Common myeloid progenitor, CD34-positive (primary cell): ENCODE measurements at regions not wholly inside any gene's neighbourhood (a gene's known extent, or its start where the extent isn't known, plus 50 kb on each side); places are given as distances from the start of the nearest gene placed in this dataset.
A peak's percentile ranks its signal among the peaks of the same experiment; 100 is the strongest.
"Not testable (repeated sequence)": the region's sequence is repeated elsewhere in the genome, so short reads cannot be mapped to it uniquely, and the experiment has no call there.

Experiments
- CTCF ChIA-PET: fragments of 350-600 bp; sonication (Branson Sonifier 250); formaldehyde crosslinking; loops from one replicate; lab custom pipeline; 2021; ENCODE audit warnings: antibody characterized with exemption; lab: Charles Lee
- POLR2A ChIA-PET: fragments of 350-600 bp; sonication (Branson Sonifier 250); formaldehyde crosslinking; loops from one replicate; lab custom pipeline; 2021; ENCODE audit warnings: antibody characterized with exemption; lab: Charles Lee
- DNase-seq, 3 donors: peaks; one replicate each; pipeline versions ENCODE4 v3.0.0 to v3.0.0-alpha.2; 2013
- H3K27ac ChIP-seq, 2 experiments: 1 replicate in 1 of 2; 2 replicates in 1 of 2; pipeline ENCODE4 v1.7.0; 2013; ENCODE audit warnings: inconsistent platforms in 2 of 2, low read length in 2 of 2, mild to moderate bottlenecking in 2 of 2, low read depth in 1 of 2, moderate library complexity in 1 of 2; ENCODE audit not compliant: severe bottlenecking in 2 of 2, insufficient read depth in 1 of 2, poor library complexity in 1 of 2
- H3K27me3 ChIP-seq, 5 experiments: replicated peaks in 2 of 5; 1 replicate in 3 of 5; 2 replicates in 2 of 5; pipeline versions ENCODE4 v1.6.1 to v1.7.0; 2013; ENCODE audit warnings: low read length in 4 of 5, mild to moderate bottlenecking in 2 of 5, moderate library complexity in 2 of 5, inconsistent platforms in 1 of 5; ENCODE audit not compliant: insufficient read depth in 5 of 5, control insufficient read depth in 4 of 5
- H3K36me3 ChIP-seq, 4 experiments: 1 replicate in 2 of 4; 2 replicates in 2 of 4; pipeline versions ENCODE4 v1.6.1 to v1.7.0; 2013; ENCODE audit warnings: low read length in 3 of 4, control low read depth in 1 of 4, mild to moderate bottlenecking in 1 of 4; ENCODE audit not compliant: control insufficient read depth in 4 of 4, insufficient read depth in 4 of 4
- H3K4me1 ChIP-seq, 4 experiments: 1 replicate in 3 of 4; 2 replicates in 1 of 4; pipeline versions ENCODE4 v1.6.1 to v1.7.1; 2013; ENCODE audit warnings: low read length in 3 of 4, mild to moderate bottlenecking in 3 of 4, control low read depth in 1 of 4, inconsistent platforms in 1 of 4, moderate library complexity in 1 of 4; ENCODE audit not compliant: control insufficient read depth in 4 of 4, insufficient read depth in 4 of 4; ENCODE audit errors: control extremely low read depth in 1 of 4
- H3K4me3 ChIP-seq, 7 experiments: 1 replicate in 4 of 7; 2 replicates in 3 of 7; pipeline versions ENCODE4 v1.5.1 to v1.7.0; 2013; ENCODE audit warnings: mild to moderate bottlenecking in 7 of 7, low read length in 6 of 7, moderate library complexity in 6 of 7, inconsistent platforms in 2 of 7, low read depth in 2 of 7, control low read depth in 1 of 7; ENCODE audit not compliant: insufficient read depth in 4 of 7, control insufficient read depth in 1 of 7; ENCODE audit errors: extremely low read depth in 1 of 7
- H3K9me3 ChIP-seq, 5 experiments: 1 replicate in 4 of 5; 2 replicates in 1 of 5; pipeline versions ENCODE4 v1.6.1 to v1.7.1; 2013; ENCODE audit warnings: low read length in 4 of 5, mild to moderate bottlenecking in 2 of 5, inconsistent platforms in 1 of 5, low read depth in 1 of 5, moderate library complexity in 1 of 5; ENCODE audit not compliant: control insufficient read depth in 4 of 5, insufficient read depth in 2 of 5; ENCODE audit errors: control extremely low read depth in 1 of 5
- WGBS: methylation state at CpG from one replicate; pipeline ENCODE4 v1.1.5; 2013; ENCODE audit not compliant: insufficient coverage; 5-methylcytosine and 5-hydroxymethylcytosine counted together

DNA sequence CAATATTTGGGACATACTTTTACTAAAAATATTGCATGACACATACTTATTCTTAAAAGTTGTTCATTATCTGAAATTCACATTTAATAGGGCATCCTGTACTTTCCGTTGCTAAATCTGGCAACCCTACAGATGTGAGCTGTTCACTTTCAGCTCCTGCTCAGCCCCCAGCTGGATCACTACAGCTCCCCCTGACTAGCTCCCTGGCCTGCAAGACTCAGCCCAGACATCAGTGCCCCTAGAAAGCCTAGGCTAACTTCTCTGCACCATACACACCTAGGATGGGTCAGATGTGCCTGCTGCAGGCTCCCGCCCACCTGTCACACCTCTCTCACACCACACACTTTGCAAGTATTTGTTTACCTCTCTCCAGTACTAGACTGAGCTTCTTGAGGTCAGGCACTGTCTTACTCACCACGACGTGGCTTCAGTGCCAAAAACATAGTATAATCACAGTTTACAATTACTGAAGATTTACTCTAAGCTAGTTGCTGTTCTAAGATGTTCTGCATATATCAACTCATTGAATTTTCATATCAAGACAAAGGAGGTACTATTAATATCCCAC, 55.9 kb upstream of the WIPF3 start:
- CTCF ChIA-PET, result interaction anchor here (0.7 to 2.2 kb wide), 8 partner anchors 8 to 172 kb away, joined by 3 to 18 read pairs (median 4); partner anchors contain the start of gene WIPF3
- WGBS, result 100% methylated on average over 2 of the region's 4 CpGs
- H3K27me3 ChIP-seq, H3K36me3 ChIP-seq, H3K27ac ChIP-seq, H3K4me3 ChIP-seq, H3K4me1 ChIP-seq, POLR2A ChIA-PET, DNase-seq, H3K9me3 ChIP-seq: not testable (repeated sequence)

DNA sequence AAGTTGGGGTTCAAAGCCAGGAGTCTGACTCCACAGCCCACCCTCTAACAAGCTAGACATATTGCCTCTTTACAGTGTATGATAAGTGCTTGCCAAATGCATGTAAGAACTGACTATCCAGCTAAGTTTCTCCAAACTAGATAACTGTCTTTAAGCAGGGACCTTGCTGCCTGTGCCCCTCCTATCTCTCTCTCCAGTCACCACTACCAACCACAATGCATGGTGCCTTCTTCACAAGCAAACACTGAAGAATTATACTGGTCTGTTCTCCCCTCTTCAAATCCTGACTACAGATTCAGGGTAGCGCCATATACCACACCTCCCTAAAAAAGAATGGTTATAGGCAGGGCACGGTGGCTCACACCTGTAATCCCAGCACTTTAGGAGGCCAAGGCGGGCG, 55.3 kb upstream of the WIPF3 start:
- DNase-seq, result peak; percentile 22 to 63 (median 37)
- H3K4me1 ChIP-seq, H3K36me3 ChIP-seq, H3K4me3 ChIP-seq, H3K9me3 ChIP-seq, POLR2A ChIA-PET, H3K27me3 ChIP-seq, H3K27ac ChIP-seq: not testable (repeated sequence)
- 100% methylated on average over 2 of the region's 4 CpGs for WGBS
- CTCF ChIA-PET, result interaction anchor here (0.7 to 2.2 kb wide), 4 partner anchors 7 to 171 kb away, joined by 3 to 18 read pairs (median 6); no protein-coding TSS in a partner anchor

DNA sequence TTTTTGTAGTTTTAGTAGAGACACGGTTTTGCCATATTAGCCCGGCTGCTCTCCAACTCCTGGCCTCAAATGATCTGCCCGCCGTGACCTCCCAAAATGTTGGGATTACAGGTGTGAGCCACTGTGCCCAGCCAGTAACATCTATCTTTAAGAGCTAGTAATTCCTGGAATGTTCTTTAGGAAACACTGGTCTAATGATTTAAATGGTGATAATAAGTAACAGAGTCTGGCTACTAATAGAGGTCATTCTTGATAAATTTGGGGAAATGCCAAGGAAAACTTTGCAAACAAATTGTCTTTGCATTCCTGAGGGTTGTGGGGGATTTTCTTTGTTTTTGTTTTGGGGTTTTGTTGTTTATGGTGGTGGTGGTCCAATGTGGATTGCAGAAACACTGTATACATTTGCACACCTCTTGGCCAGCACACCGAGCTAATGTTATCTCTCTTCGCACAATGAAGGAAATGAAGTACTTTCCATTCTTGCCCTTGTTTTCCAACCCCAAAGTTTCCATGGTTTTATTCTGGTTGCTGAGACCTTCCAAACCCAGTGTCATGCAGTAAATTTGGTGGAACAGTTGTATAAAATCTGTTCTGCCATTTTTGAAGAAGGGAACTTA, 51.3 kb upstream of the WIPF3 start:
- CTCF ChIA-PET, result interaction anchor here (1.3 to 2.2 kb wide), 2 partner anchors 13 to 15 kb away, joined by 3 to 7 read pairs; no protein-coding TSS in a partner anchor

More for the DNA sequence above, 51.3 kb upstream of the WIPF3 start:
- WGBS, result 79% methylated on average over 5 of the region's 6 CpGs
- no peak overlapping the region for H3K4me3 ChIP-seq
- POLR2A ChIA-PET, result no interaction called here
- no peak for DNase-seq
- H3K9me3 ChIP-seq, result no peaks in the 10 kb centered on the region
- no peaks in the 10 kb centered on the region for H3K36me3 ChIP-seq
- H3K27ac ChIP-seq, result no peak overlapping the region
- H3K4me1 ChIP-seq, result peaks cover 0 to 2% (median 0%) of the 10 kb centered on the region in 4 experiments
- no peaks in the 10 kb centered on the region for H3K27me3 ChIP-seq
